Esophagus muscularis mucosa (tissue), 3 donors: ENCODE measurements at regions not wholly inside any gene's neighbourhood (a gene's known extent, or its start where the extent isn't known, plus 50 kb on each side); places are given as distances from the start of the nearest gene placed in this dataset.
"Not testable (repeated sequence)": the region's sequence is repeated elsewhere in the genome, so short reads cannot be mapped to it uniquely, and the experiment has no call there.

Experiments used
- CTCF ChIP-seq, 3 experiments: fragments of 200-600 bp in 2 of 3; fragments of 450-650 bp in 1 of 3; sonication (generic) in 2 of 3; IDR thresholded peaks; one replicate each; pipeline ENCODE4 v1.5.1; 2017 to 2019; ENCODE audit warnings: antibody characterized with exemption in 3 of 3, mild to moderate bottlenecking in 2 of 3, moderate library complexity in 1 of 3
- EP300 ChIP-seq: sonication (generic); formaldehyde crosslinking; IDR thresholded peaks from one replicate; pipeline ENCODE4 v1.6.1; 2017; ENCODE audit warnings: antibody characterized with exemption

GRCh38 chr17:64716496-64716895, 54.4 kb upstream of the SMURF2 start:
- not testable (repeated sequence) for TF ChIP-seq CTCF (IDR thresholded peaks at IDR 0.05); EP300
